ENCODE measurements at regions not wholly inside any gene's neighbourhood (a gene's known extent, or its start where the extent isn't known, plus 50 kb on each side); places are given as distances from the start of the nearest gene placed in this dataset.

- TF ChIP-seq, protein P1, sequence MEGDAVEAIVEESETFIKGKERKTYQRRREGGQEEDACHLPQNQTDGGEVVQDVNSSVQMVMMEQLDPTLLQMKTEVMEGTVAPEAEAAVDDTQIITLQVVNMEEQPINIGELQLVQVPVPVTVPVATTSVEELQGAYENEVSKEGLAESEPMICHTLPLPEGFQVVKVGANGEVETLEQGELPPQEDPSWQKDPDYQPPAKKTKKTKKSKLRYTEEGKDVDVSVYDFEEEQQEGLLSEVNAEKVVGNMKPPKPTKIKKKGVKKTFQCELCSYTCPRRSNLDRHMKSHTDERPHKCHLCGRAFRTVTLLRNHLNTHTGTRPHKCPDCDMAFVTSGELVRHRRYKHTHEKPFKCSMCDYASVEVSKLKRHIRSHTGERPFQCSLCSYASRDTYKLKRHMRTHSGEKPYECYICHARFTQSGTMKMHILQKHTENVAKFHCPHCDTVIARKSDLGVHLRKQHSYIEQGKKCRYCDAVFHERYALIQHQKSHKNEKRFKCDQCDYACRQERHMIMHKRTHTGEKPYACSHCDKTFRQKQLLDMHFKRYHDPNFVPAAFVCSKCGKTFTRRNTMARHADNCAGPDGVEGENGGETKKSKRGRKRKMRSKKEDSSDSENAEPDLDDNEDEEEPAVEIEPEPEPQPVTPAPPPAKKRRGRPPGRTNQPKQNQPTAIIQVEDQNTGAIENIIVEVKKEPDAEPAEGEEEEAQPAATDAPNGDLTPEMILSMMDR (conservative IDR thresholded peaks at IDR 0.05 in 1 of 2, IDR thresholded peaks at IDR 0.05 in 1 of 2; ENCODE audit: low read depth in 1 of 2, low read length in 2 of 2): no peak
- no peak for TF ChIP-seq EZH2 (IDR thresholded peaks at IDR 0.05; ENCODE audit: low read length, missing control alignments)
These were observed 122.9 kb downstream of the NPY start for GRCh38 chr7:24406789-24407299.

All from fibroblast of lung (primary cell).